Esophagus squamous epithelium (tissue), 4 donors: ENCODE measurements at regions not wholly inside any gene's neighbourhood (a gene's known extent, or its start where the extent isn't known, plus 50 kb on each side); places are given as distances from the start of the nearest gene placed in this dataset.

Experiments used
- CTCF ChIP-seq, 6 experiments: fragments of 450-650 bp in 4 of 6; fragments of 200-600 bp in 2 of 6; sonication (generic) in 2 of 6; IDR thresholded peaks; one replicate each; pipeline ENCODE4 v1.5.1; 2016 to 2019; ENCODE audit warnings: antibody characterized with exemption in 6 of 6, mild to moderate bottlenecking in 4 of 6, moderate library complexity in 4 of 6
- POLR2A ChIP-seq, 4 donors: fragments of 450-650 bp; IDR thresholded peaks; one replicate each; pipeline ENCODE4 v1.6.1; 2017; ENCODE audit warnings: antibody characterized with exemption in 4 of 4, mild to moderate bottlenecking in 4 of 4, moderate library complexity in 3 of 4

DNA sequence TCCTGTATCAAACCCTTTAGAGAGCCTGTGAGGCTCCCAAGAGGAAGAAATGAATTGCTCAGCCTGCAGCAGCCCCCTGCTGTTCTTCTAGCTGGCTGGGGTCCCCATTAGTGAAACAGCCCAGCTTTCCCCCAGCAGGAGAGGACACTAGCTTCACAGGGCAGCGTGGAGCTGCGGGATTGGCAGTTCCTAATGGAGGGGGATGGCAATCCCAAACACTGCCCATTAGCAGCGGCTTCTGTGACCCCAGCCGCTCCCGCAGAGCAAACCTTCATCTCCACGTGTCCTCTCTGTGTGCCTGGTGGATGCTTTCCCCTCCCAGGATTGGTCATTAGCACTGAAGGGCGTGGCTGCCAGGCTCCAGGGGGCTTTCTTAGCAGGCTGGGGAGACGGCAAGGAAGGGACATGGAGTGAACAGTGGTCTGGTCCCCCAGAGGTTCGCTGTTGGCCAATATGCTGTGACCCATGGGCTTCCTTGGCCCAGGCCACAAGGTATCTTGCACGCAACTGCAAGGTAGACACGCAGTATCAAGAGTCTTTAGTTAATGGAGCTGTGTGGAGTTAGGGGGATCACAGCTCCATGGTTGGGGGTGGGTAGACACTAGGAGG is 322.5 kb upstream of the ZMIZ1 start:
- TF ChIP-seq CTCF (IDR thresholded peaks at IDR 0.05) (no peak), POLR2A (IDR thresholded peaks at IDR 0.05) (no peak)
